Testis (tissue), 2 donors: ENCODE measurements at regions not wholly inside any gene's neighbourhood (a gene's known extent, or its start where the extent isn't known, plus 50 kb on each side); places are given as distances from the start of the nearest gene placed in this dataset.

Experiments used
- DNase-seq: peaks from one replicate; pipeline ENCODE4 v3.0.0-alpha.2; 2019
- H3K27ac ChIP-seq, 2 donors: fragments of 200-600 bp; sonication (generic); one replicate each; pipeline ENCODE4 v1.5.1; 2019
- H3K27me3 ChIP-seq: fragments of 200-600 bp; sonication (generic); one replicate; pipeline ENCODE4 v1.5.1; 2019
- H3K36me3 ChIP-seq: fragments of 200-600 bp; sonication (generic); one replicate; pipeline ENCODE4 v1.5.1; 2017; ENCODE audit warnings: low read depth; ENCODE audit errors: missing control alignments
- H3K4me1 ChIP-seq: fragments of 200-600 bp; sonication (generic); one replicate; pipeline ENCODE4 v1.5.1; 2019
- H3K4me3 ChIP-seq, 2 donors: fragments of 200-600 bp; sonication (generic); one replicate each; pipeline ENCODE4 v1.5.1; 2017 to 2019
- H3K9me3 ChIP-seq: fragments of 200-600 bp; sonication (generic); one replicate; pipeline ENCODE4 v1.5.1; 2017
- CTCF ChIP-seq, 3 experiments: fragments of 450-650 bp in 2 of 3; fragments of 200-600 bp in 1 of 3; sonication (generic) in 1 of 3; IDR thresholded peaks; one replicate each; pipeline ENCODE4 v1.5.1; 2016 to 2019; ENCODE audit warnings: antibody characterized with exemption in 3 of 3, mild to moderate bottlenecking in 2 of 3, moderate library complexity in 1 of 3
- POLR2A ChIP-seq: fragments of 450-650 bp; IDR thresholded peaks from one replicate; pipeline ENCODE4 v1.6.1; 2017; ENCODE audit warnings: antibody characterized with exemption, mild to moderate bottlenecking, moderate library complexity
- WGBS, 2 donors: methylation state at CpG; one replicate each; pipeline ENCODE4 v1.1.5; 2018; 5-methylcytosine and 5-hydroxymethylcytosine counted together
- intact Hi-C: fragments of 100-400 bp; cut with DNase I; formaldehyde crosslinking; loops from one replicate; pipeline ENCODE4 v1.15.1; 2023; ENCODE audit warnings: low total_unique reads

GRCh38 chr1:68347415-68347814, 102.3 kb downstream of the RPE65 start:
- DNase-seq: peak; percentile 22

GRCh38 chr1:68346188-68346808, 103.5 kb downstream of the RPE65 start:
- no peak overlapping the region for H3K4me3 ChIP-seq
- whole genome bisulfite sequencing, 2 donors: 59 to 61% methylated on average over 3 of the region's 3 CpGs
- no peaks in the 10 kb centered on the region for H3K9me3 ChIP-seq
- H3K27ac ChIP-seq: no peak overlapping the region
- no peaks in the 10 kb centered on the region for H3K36me3 ChIP-seq
- H3K4me1 ChIP-seq: no peaks in the 10 kb centered on the region
- DNase-seq: no peak
- no peaks in the 10 kb centered on the region for H3K27me3 ChIP-seq
- TF ChIP-seq POLR2A (no peak), CTCF (IDR thresholded peaks at IDR 0.05) (peak; percentile 34 to 62 (median 37))
- intact Hi-C loops: no loop called here

More at GRCh38 chr1:68347415-68347814, 102.3 kb downstream of the RPE65 start:
- 85 to 88% methylated on average over 2 of the region's 2 CpGs for WGBS, 2 donors
- Histone ChIP-seq H3K4me1 (no peaks in the 10 kb centered on the region), H3K27ac (no peak overlapping the region), H3K9me3 (no peaks in the 10 kb centered on the region), H3K4me3 (no peak overlapping the region), H3K27me3 (no peaks in the 10 kb centered on the region), H3K36me3 (no peaks in the 10 kb centered on the region)
- no peak for TF ChIP-seq CTCF (IDR thresholded peaks at IDR 0.05)
- TF ChIP-seq POLR2A: no peak
- intact Hi-C loops: no loop called here

GRCh38 chr1:68344208-68344607, 105.5 kb downstream of the RPE65 start:
- TF ChIP-seq POLR2A (no peak), CTCF (IDR thresholded peaks at IDR 0.05) (no peak)
- no peaks in the 10 kb centered on the region for H3K9me3 ChIP-seq
- H3K27ac ChIP-seq: no peak overlapping the region
- no peaks in the 10 kb centered on the region for H3K4me1 ChIP-seq
- intact Hi-C loops: loop anchor here (5.0 kb wide), 1 partner anchor 227 kb away; no protein-coding TSS in a partner anchor
- H3K27me3 ChIP-seq: no peaks in the 10 kb centered on the region
- no peak overlapping the region for H3K4me3 ChIP-seq
- no peak for DNase-seq
- H3K36me3 ChIP-seq: no peaks in the 10 kb centered on the region
- WGBS, 2 donors: 83 to 87% methylated on average over 4 of the region's 4 CpGs

DNA sequence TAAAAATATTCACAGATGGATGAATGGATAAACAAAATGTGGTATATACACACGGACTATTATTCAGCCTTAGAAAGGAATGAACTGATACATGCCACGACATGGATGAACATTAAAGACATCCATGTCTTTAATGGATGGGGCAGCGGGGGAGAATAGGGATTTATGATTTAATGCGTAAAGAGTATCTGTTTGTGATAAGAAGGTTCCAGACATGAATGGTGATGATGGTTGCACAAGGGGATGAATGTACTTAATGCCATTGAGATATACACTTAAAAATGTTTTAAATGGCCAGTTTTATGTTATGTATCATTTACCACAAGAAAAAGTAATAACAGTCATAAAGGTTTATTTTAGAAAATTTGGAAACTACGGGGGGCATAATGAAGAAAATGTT, 108.6 kb upstream of the WLS start:
- DNase-seq: no peak
- TF ChIP-seq CTCF (IDR thresholded peaks at IDR 0.05) (no peak), POLR2A (no peak)
- H3K27ac ChIP-seq: no peak overlapping the region
- H3K4me3 ChIP-seq: no peak overlapping the region
- no peaks in the 10 kb centered on the region for H3K36me3 ChIP-seq
- intact Hi-C loops: loop anchor here (5.0 kb wide), 1 partner anchor 224 kb away; no protein-coding TSS in a partner anchor
- H3K27me3 ChIP-seq: no peaks in the 10 kb centered on the region
- H3K4me1 ChIP-seq: no peaks in the 10 kb centered on the region
- H3K9me3 ChIP-seq: no peaks in the 10 kb centered on the region
- 90 to 97% methylated on average over 5 of the region's 5 CpGs for WGBS, 2 donors

- H3K4me1 ChIP-seq: no peaks in the 10 kb centered on the region
- no peak for DNase-seq
- H3K9me3 ChIP-seq: no peaks in the 10 kb centered on the region
- intact Hi-C loops: no loop called here
- H3K4me3 ChIP-seq: no peak overlapping the region
- H3K36me3 ChIP-seq: no peaks in the 10 kb centered on the region
- H3K27ac ChIP-seq: no peak overlapping the region
- TF ChIP-seq POLR2A: no peak
- no peak for TF ChIP-seq CTCF (IDR thresholded peaks at IDR 0.05)
- no peaks in the 10 kb centered on the region for H3K27me3 ChIP-seq
Observed at GRCh38 chr1:68339505-68339904, 107.2 kb upstream of the WLS start.
